ENCODE measurements at regions not wholly inside any gene's neighbourhood (a gene's known extent, or its start where the extent isn't known, plus 50 kb on each side); places are given as distances from the start of the nearest gene placed in this dataset.

- no peak for TF ChIP-seq EZH2 (IDR thresholded peaks at IDR 0.05; ENCODE audit: borderline replicate concordance, low read depth, low read length, poor library complexity, severe bottlenecking)
- TF ChIP-seq CTCF (conservative IDR thresholded peaks at IDR 0.05; ENCODE audit: low read depth, low read length): no peak
- H3K4me1 ChIP-seq (ENCODE audit: insufficient read depth, low read length, poor library complexity, severe bottlenecking): no peaks in the 10 kb centered on the region
- no TSS peak for BruUV-seq (replicated peaks)
- ChIA-PET CTCF (no interaction called here), POLR2A (ENCODE audit: low non-redundant PET) (no interaction called here)
- H3K27ac ChIP-seq (ENCODE audit: low read depth, low read length, poor library complexity, severe bottlenecking): no peak overlapping the region
- no peaks in the 10 kb centered on the region for H3K9me3 ChIP-seq (ENCODE audit: low read depth, low read length, poor library complexity, severe bottlenecking)
- intact Hi-C loops (cut with micrococcal nuclease; ENCODE audit: unreplicated experiment): no loop called here
- H3K27me3 ChIP-seq (replicated peaks; ENCODE audit: insufficient read depth, low read depth, low read length, poor library complexity): no peaks in the 10 kb centered on the region
- H3K36me3 ChIP-seq (ENCODE audit: insufficient read depth, low read length, poor library complexity, severe bottlenecking): no peaks in the 10 kb centered on the region
- no peak for DNase-seq (ENCODE audit: low spot score)
- H3K4me3 ChIP-seq (ENCODE audit: low read depth, low read length, poor library complexity, severe bottlenecking): no peak overlapping the region
Observed at GRCh38 chr9:119522381-119522780, 153.1 kb upstream of the BRINP1 start.

- CTCF ChIA-PET: no interaction called here
- intact Hi-C loops (cut with micrococcal nuclease; ENCODE audit: unreplicated experiment): no loop called here
- BruUV-seq (replicated peaks): no TSS peak
Observed at GRCh38 chr9:119509291-119509905, 140.2 kb upstream of the BRINP1 start.

GRCh38 chr9:119501374-119501773 is 132.1 kb upstream of the BRINP1 start:
- POLR2A ChIA-PET (ENCODE audit: low non-redundant PET): no interaction called here
- Histone ChIP-seq H3K9me3 (ENCODE audit: low read depth, low read length, poor library complexity, severe bottlenecking) (no peaks in the 10 kb centered on the region), H3K4me3 (ENCODE audit: low read depth, low read length, poor library complexity, severe bottlenecking) (no peak overlapping the region), H3K27me3 (replicated peaks; ENCODE audit: insufficient read depth, low read depth, low read length, poor library complexity) (no peaks in the 10 kb centered on the region), H3K36me3 (ENCODE audit: insufficient read depth, low read length, poor library complexity, severe bottlenecking) (no peaks in the 10 kb centered on the region), H3K27ac (ENCODE audit: low read depth, low read length, poor library complexity, severe bottlenecking) (no peak overlapping the region), H3K4me1 (ENCODE audit: insufficient read depth, low read length, poor library complexity, severe bottlenecking) (no peaks in the 10 kb centered on the region)
- no peak for TF ChIP-seq EZH2 (IDR thresholded peaks at IDR 0.05; ENCODE audit: borderline replicate concordance, low read depth, low read length, poor library complexity, severe bottlenecking)
- TF ChIP-seq CTCF (conservative IDR thresholded peaks at IDR 0.05; ENCODE audit: low read depth, low read length): no peak
- DNase-seq (ENCODE audit: low spot score): no peak
- intact Hi-C loops (cut with micrococcal nuclease; ENCODE audit: unreplicated experiment): no loop called here
- CTCF ChIA-PET: no interaction called here
- BruUV-seq (replicated peaks): no TSS peak

More at GRCh38 chr9:119509291-119509905, 140.2 kb upstream of the BRINP1 start:
- H3K4me3 ChIP-seq (ENCODE audit: low read depth, low read length, poor library complexity, severe bottlenecking): no peak overlapping the region
- TF ChIP-seq EZH2 (IDR thresholded peaks at IDR 0.05; ENCODE audit: borderline replicate concordance, low read depth, low read length, poor library complexity, severe bottlenecking): no peak
- no peak for TF ChIP-seq CTCF (conservative IDR thresholded peaks at IDR 0.05; ENCODE audit: low read depth, low read length)
- H3K27ac ChIP-seq (ENCODE audit: low read depth, low read length, poor library complexity, severe bottlenecking): no peak overlapping the region
- DNase-seq (ENCODE audit: low spot score): no peak
- POLR2A ChIA-PET (ENCODE audit: low non-redundant PET): no interaction called here
- no peaks in the 10 kb centered on the region for H3K36me3 ChIP-seq (ENCODE audit: insufficient read depth, low read length, poor library complexity, severe bottlenecking)
- no peaks in the 10 kb centered on the region for H3K4me1 ChIP-seq (ENCODE audit: insufficient read depth, low read length, poor library complexity, severe bottlenecking)
- no peaks in the 10 kb centered on the region for H3K27me3 ChIP-seq (replicated peaks; ENCODE audit: insufficient read depth, low read depth, low read length, poor library complexity)
- no peaks in the 10 kb centered on the region for H3K9me3 ChIP-seq (ENCODE audit: low read depth, low read length, poor library complexity, severe bottlenecking)
